ENCODE measurements at regions not wholly inside any gene's neighbourhood (a gene's known extent, or its start where the extent isn't known, plus 50 kb on each side); places are given as distances from the start of the nearest gene placed in this dataset.

- DNase-seq (ENCODE audit: low spot score) = peak; percentile 33
Observed at GRCh38 chr1:110765640-110766335, 91.0 kb upstream of the KCNA3 start.

- no peak for DNase-seq (ENCODE audit: low spot score)
Observed at GRCh38 chr1:110763149-110763548, 88.4 kb upstream of the KCNA3 start.

GRCh38 chr1:110760321-110760720 lies 85.6 kb upstream of the KCNA3 start:
- no peak for DNase-seq (ENCODE audit: low spot score)

- DNase-seq (ENCODE audit: low spot score) = no peak
Observed at GRCh38 chr1:110756506-110756905, 81.8 kb upstream of the KCNA3 start.

GRCh38 chr1:110752941-110753725 lies 78.4 kb upstream of the KCNA3 start:
- DNase-seq (ENCODE audit: low spot score) = no peak

GRCh38 chr1:110750562-110750961 lies 75.8 kb upstream of the KCNA3 start:
- no peak for DNase-seq (ENCODE audit: low spot score)

GRCh38 chr1:110749960-110750359 lies 75.2 kb upstream of the KCNA3 start:
- no peak for DNase-seq (ENCODE audit: low spot score)

GRCh38 chr1:110746644-110747259 lies 72.0 kb upstream of the KCNA3 start:
- peak; percentile 58 for DNase-seq (ENCODE audit: low spot score)

GRCh38 chr1:110743397-110743796 lies 68.7 kb upstream of the KCNA3 start:
- no peak for DNase-seq (ENCODE audit: low spot score)

- peak; percentile 28 for DNase-seq (ENCODE audit: low spot score)
Observed at GRCh38 chr1:110736900-110737605, 62.3 kb upstream of the KCNA3 start.

GRCh38 chr1:110734133-110734680 lies 59.5 kb upstream of the KCNA3 start:
- no peak for DNase-seq (ENCODE audit: low spot score)

- DNase-seq (ENCODE audit: low spot score) = no peak
Observed at GRCh38 chr1:110731529-110731928, 56.8 kb upstream of the KCNA3 start.

- DNase-seq (ENCODE audit: low spot score) = peak; percentile 30
Observed at GRCh38 chr1:110728388-110729001, 53.8 kb upstream of the KCNA3 start.

- no peak for DNase-seq (ENCODE audit: low spot score)
Observed at GRCh38 chr1:110727246-110727645, 52.5 kb upstream of the KCNA3 start.

GRCh38 chr1:110726755-110727154 lies 52.0 kb upstream of the KCNA3 start:
- DNase-seq (ENCODE audit: low spot score) = no peak

Data from A172 (cell line).